ENCODE measurements at regions not wholly inside any gene's neighbourhood (a gene's known extent, or its start where the extent isn't known, plus 50 kb on each side); places are given as distances from the start of the nearest gene placed in this dataset.
"Not testable (repeated sequence)": the region's sequence is repeated elsewhere in the genome, so short reads cannot be mapped to it uniquely, and the experiment has no call there.

DNA sequence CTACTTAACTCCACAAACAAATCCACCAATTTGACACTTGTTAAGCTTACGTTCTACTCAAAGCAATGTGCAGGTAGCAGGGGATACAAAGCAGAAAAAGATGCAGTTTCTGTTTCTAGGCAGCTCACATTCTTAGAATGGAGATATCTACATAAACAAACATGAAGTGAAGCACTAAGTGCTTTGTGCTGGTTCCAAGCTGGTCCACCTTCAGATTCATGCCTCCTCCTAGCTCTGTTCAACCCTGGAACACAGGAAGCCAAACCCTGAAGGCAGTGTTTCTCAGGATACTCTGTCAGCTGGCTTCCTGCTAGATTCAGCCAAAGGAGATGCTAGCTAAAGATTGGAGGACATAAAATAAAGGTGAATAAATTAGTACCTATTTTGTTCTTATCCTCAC is 55.3 kb upstream of the NOL4 start:
- no peak for DNase-seq

DNA sequence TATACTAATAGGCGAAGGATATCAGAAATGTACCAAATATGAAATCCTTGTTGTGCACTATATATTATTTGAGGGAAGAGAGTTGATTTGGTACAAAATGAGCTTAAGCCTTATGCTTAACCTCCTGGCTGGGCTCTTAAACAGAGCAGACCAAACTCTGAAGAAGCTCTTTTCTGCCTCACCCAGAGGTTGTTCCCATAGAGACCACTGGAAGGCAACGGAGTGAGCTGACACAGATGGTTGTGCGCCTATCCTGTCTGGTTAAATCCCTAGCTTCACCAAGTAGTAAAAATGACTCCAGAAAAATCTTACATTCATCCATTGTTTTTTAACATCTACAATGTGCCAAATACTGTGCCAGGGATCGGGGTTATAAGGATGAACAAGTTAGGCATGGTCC is 55.9 kb upstream of the NOL4 start:
- no peak for DNase-seq

DNA sequence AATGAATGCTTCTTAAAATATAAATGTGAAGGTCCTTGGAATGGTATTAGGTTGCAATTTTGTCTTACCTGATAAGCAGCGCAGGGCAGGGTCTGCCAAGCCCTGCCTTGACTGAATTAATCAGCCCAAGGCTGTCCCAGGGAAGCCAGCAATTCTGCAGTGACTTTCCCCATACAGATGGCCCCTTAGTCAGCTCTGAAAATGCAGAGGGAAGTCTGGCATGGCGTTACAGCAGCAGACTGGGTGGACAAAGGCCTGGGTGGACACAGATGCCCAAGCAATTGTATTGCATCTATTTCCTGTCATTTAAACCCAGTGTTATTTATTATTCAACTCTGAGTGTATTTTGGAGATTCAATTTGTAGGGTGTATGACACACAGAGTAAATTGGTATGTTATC is 56.6 kb upstream of the NOL4 start:
- no peak for DNase-seq

DNA sequence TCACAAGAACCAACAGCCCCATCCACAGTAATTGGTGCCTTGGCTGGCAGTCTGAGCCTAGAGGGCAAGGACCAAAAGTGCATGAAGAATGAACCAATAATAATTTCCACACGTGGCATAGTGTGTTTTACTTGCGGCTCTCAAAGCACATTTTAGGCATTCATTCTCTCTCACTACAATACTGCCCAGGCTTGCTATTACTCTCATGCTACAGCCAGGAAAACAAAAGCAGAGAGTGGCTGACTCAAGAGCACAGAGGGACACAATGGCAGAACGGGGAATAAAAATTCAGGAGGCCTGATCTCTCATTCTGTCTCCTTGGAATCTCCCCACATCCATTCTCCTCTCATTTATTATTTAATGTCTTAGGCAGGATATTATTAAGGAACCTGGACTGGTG is 57.0 kb upstream of the NOL4 start:
- DNase-seq = no peak

DNA sequence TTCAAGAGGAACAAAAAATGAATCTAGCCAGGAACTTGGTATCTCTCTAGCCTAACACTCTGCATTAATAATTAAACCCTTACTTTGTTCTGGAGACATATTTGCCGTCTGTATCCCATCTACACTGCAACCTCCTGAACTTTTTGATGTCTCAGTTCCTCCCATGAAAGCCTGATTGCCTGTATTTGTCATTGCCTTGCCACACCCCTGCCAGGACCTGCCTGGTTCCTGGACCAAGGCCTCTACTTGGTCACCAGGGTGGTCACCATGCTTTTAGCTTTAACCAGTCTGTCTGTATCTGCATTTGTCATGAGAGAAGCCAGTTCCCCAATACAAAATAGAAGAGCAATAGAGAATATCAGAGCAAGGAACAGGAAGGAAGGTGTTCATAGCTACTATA is 58.8 kb upstream of the NOL4 start:
- DNase-seq = no peak

DNA sequence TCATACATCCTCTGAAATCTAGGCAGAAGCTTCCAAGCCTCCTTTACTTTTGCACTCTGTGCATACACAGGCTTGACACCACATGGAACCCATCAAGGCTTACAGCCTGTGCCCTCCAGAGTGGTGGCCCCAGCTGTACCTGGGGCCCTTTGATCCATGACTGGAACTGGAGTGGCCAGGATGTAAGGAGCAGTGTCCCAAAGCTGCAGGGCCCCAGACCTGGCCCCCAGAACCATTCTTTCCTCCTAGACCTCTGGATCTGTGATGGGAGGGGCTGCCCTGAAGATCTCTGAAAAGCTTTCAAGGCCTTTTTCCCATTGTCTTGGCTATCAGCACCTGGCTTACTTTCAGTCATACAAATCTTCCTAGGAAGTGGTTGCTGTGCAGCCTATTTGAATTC is 63.1 kb upstream of the NOL4 start:
- no peak for DNase-seq

DNA sequence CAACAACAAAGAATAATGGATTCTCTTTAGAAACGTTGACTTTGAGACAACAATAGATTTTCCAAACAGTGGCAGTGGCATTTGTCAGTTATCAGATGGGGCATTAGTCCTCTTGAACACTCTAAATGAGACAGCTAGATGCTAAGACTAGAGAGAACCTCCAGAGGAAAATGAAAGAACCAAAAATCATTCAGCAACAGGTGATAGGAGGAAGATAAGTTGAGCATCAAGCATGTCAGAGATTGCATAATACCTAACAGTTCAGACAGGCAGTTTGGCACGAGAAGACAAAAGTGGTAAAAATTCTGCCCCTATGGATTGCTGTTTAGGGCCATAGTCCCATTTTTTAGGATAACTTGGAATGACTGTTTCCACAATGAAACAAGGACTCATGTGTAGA is 67.9 kb upstream of the NOL4 start:
- DNase-seq = no peak

DNA sequence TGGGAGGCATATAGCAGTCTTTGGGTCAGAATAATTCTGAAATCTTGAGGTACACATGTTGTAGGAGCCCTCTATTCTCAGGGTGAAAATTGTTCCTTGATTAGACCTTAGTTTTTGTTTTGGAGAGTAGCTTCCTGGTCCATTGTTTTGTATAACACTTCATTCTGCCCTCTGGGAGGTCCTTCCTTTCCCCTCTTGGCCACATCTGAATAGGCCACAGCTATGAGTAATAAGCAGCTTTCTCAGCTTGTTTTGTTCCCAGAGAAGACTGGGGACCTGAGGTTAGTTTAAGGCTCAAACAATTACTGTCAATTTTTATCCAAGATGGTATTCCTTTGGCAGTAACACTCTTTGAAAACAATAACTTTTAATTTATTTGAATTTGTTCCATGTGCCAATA is 72.6 kb upstream of the NOL4 start:
- no peak for DNase-seq

DNA sequence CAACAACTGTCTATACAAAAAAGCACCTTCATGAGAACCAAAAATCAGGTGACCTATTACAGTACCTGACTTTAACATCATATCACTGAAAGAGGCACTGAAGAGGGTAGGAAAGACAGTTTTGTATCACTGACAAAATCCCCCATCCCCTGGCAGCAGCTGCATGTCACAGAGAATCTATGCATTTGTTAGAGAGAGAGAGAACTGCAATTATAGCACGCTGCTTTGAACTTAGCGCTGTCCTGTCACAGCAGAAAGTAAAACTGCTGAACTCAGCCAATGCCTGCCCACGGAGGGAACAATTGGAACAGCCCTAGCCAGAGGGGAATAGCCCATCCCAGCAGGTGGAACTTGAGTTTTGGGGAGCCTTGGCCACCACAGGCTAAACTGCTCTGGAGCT is 75.1 kb upstream of the NOL4 start:
- no peak for DNase-seq

DNA sequence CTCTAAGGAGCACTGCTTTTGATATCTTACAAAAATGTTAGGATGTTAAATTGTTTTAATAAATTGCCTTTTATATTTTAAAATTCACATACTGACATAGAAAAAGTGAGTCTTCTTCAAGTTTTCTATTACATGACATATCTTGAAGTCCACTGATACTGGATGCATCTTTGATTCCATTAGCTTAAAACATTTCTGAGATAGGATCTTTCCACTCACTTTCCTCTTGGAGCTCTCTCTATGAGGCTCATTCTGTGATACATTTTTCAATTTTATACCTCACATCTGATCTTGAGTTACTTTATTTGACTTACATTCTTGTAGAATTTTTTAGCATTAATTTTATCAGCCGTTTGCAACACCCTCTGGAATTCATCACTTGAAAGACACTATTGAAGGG is 86.8 kb upstream of the NOL4 start:
- DNase-seq = no peak

DNA sequence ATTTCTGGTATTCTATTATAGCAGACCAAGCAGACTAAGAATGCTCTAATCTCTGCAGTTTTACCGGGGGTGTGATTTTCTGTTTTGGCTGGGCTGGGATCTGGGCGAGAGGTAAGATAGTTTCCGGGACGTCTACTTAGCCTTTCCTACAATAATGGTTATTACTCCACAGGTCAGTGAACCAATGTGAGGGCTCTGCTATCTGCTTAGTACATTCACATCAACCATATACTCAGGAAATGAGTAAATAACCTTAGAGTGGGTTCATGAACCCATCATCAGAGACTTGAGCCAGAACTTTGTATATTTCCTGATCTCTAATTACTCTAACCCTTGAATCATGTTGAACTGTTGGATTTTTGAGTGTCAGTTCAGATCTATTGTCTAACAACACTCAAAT is 90.1 kb upstream of the NOL4 start:
- DNase-seq = no peak

DNA sequence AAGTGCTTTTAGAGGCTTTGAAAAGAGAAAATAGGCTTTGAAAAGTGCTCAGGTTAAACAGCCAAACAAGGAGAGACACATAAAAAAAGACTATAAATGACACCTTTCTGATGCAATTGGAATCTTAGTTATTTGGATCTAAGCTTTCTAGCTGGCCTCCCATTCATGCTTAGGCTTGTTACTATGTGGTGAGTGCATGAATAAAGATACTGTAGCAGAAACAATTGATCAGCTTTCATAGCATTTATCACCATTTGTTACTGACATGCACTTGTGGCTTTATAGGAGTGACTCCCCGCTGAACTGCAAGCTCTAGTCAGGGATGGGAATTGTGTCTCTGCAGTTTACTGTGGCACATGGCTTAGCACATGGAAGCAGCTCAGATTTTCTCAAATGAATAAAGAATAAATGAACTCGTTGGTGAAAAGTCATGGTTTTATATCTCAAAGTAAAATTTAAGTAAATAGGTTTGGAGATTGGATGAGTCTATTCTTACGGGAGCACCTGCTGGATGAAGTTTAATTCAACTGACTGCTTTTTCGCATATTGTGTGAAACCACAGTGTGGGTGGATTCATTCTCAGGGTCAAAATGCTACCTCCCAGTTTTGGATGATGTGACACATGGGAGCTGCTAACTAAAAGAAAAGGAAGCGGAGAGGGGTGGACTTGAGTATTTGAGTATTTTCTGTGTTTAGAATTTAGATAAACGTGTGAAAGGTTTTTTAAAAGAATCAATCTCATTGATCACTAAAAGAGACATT is 91.1 kb upstream of the NOL4 start:
- DNase-seq = no peak

DNA sequence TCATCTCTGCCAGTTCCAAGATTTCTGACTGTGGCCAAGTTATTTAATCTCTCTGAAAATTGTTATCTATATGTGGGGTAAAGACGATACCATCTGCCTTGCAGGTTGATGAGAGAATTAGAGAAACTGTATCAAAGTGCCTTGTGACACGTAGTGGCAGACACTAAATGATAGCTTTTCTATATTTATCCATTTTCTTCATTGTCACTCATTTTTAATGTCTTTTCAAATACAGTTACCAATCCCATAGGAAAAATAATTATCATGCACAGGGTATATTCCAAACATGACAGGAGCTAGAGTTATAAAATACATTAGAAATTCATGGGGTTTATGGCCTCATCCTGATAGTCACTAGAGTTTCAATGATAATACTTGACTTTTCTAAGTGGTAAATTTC is 95.6 kb upstream of the NOL4 start:
- no peak for DNase-seq

DNA sequence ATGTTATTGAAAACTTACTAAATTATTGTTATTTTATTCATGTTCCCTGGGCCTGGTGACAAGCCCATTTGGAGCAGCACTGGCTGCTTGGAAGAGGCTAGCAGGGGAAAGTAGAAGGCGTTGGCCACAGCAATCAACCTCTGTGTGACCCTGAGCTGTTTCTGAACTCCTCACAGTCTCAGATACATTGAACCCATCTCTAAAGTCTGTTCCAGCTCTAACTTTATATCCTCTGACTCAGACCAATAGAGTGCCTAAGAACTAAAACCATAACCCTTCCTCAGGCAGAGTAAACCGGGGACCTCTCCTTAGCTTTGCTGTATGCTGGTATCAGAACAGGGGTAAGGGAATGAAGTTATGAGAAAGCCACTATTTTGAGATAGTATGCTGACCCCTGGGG is 96.4 kb upstream of the NOL4 start:
- no peak for DNase-seq

DNA sequence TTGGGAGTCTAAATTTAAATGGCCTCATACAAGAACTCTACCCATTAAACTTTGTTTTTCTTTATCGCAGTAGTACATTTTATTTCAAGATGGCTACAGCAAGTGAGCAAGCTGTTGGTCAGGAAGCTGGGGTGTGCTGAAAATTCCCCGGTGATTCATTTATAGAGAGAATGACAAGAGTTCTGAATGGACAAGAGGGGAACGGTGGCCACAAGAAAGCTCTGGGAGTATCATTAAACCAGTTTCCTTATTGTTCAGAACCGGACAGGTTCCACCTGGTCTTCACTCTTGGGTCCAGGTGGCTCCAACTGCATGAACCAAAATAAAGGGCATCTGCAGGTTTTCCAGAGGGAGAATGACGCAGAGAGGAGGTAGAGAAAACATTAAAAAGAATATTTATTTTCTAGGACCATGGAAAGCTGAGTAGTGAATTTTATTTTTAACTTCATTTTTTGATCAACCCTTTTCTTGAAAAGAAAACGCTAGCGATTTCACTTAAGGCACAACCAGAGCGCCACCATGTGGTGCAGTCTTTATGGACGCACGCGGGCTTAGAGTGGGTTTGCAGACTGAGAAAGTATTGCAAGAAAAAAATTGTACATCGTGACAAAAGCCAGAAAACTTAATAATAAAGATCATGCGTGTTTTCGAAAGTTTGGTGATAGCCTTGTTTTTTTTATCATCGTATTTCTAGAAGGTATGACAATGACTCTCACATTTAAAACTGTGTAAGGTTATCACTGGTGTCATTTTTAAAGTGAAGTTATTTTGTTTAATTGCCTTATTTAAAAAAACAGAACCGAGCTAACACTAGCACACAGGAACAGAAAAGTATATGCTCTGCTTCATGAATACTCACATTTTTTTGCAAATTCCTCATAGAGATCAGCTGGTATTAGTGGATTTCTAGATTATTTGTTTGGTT is 97.9 kb upstream of the NOL4 start:
- peak; percentile 21 for DNase-seq

DNA sequence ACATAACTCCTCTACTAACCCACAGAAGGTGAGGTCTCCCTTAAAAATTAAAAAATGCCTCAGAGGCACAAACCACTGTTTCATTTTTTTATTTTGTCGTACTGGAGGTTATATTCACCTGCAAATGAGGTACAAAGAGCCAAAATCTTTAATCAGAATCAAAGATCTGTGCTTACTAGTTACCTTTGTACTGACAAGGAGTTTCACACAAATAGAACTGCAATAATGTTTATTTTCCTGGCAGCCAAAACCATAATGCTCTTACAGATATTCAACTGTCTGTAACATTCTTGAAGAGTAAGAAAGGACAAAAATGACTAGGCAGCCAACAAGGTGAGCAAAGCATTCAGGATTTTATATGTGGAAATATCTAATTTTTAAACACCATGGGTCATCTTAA is 105.1 kb upstream of the NOL4 start:
- no peak for DNase-seq

DNA sequence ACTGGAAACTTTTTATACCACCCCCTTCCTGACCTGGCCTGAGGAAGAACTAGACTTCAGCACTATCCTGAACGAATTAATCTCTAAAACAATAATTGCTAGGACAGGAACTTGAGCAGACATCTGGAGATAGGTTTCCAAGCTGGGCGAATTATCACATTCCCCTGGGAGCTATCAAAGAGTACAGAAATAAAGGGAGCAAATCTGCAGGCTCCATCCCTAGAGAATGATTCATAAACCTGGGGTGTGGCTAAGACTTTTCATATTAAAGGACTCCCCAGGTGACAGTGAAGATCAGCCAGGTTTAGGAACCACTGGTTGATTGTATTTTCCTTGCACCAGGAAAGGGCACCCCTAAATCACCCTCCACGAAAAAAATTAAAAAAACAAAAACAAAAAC is 105.6 kb upstream of the NOL4 start:
- DNase-seq = no peak

DNA sequence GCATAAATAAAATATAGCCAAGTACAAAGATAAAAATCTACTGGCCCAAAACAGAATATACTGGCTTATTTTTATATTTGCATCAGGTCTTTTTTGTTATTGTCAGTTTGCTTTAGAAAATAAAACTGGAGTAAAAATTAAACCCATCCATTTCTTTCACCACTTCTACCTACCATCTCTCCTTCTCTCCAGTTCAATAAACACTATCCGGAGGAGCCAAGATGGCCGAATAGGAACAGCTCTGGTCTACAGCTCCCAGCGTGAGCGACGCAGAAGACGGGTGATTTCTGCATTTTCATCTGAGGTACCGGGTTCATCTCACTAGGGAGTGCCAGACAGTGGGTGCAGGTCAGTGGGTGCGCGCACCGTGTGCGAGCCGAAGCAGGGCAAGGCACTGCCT is 106.2 kb upstream of the NOL4 start:
- not testable (repeated sequence) for DNase-seq

DNA sequence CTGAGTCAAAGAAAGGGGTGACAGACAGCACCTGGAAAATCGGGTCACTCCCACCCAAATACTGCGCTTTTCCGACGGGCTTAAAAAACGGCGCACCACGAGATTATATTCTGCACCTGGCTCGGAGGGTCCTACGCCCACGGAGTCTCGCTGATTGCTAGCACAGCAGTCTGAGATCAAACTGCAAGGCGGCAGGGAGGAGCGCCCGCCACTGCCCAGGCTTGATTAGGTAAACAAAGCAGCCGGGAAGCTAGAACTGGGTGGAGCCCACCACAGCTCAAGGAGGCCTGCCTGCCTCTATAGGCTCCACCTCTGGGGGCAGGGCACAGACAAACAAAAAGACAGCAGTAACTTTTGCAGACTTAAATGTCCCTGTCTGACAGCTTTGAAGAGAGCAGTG is 106.6 kb upstream of the NOL4 start:
- not testable (repeated sequence) for DNase-seq

DNA sequence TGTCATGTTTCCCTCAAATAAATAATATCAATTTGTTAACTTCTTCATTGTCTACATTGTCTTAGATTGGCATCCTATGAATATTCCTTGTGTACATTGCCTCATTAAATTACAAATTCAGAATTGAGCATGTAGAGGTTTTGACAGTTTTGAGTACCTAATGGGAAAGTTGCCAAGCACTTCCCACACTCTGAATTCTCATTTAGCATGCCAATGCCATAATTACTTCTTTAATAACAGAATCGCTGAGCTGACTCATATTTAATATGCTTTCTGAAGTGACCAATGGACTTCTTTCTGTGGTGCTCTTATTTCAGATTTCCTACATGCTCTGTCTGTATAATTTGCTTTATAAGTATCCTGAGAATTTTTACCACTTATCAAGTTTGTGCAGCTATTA is 114.4 kb upstream of the NOL4 start:
- no peak for DNase-seq

DNA sequence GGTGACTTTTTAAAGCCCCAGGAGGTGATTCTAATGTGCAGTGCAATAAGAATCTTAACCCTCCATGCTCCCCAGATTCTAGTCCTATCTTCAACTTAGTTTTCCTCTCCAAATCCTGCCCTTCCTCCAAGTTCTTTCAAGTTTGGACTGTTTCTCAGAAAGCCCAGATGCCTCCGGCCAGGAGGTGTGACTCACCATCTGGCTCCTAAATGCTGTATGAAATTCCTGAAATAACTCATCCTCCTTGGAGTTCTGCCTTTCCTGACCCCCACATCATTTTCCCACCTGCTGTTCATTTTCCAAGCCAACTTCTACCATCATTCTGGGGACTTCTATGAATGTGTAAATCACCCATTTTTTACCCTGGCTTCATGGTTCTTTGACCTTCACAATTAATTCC is 118.2 kb upstream of the NOL4 start:
- DNase-seq = no peak

DNA sequence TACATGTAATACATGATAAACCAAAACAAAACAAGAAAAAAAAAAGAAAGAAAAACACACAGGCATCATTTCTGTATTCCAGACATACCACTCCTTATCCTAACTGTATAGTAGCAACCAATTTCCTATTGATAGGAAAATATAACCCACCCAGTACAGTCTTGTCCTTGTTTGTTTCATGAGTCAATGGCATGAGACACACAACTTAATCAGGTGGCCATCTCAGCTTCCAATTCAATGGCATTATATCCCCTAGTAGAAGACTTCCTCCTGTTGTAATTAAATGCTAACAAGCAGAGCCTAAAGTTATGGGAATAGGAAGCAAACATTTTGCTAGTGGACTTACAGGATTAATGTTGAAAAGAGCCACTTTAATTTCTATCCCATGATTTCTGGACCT is 121.0 kb upstream of the NOL4 start:
- no peak for DNase-seq

DNA sequence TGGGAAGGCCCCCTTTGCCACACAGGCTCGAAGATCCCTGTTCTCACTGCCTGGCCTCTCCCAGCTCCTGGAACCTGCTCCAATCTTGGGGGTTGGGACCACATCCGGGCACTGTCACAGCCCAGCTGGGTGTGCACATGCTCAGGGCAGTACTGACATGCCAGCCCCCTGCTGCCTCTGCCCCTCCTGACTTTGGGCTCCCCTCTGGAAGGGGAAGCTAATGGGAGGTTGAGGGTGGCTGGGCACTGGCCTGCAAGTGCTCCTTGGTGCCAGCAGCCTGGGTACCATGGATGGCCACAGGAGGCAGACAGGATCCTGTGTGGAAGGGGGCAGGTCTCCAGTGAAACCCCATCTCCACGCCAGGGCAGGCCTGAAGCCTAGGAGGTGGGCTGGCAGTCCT is 126.1 kb upstream of the NOL4 start:
- DNase-seq = no peak

DNA sequence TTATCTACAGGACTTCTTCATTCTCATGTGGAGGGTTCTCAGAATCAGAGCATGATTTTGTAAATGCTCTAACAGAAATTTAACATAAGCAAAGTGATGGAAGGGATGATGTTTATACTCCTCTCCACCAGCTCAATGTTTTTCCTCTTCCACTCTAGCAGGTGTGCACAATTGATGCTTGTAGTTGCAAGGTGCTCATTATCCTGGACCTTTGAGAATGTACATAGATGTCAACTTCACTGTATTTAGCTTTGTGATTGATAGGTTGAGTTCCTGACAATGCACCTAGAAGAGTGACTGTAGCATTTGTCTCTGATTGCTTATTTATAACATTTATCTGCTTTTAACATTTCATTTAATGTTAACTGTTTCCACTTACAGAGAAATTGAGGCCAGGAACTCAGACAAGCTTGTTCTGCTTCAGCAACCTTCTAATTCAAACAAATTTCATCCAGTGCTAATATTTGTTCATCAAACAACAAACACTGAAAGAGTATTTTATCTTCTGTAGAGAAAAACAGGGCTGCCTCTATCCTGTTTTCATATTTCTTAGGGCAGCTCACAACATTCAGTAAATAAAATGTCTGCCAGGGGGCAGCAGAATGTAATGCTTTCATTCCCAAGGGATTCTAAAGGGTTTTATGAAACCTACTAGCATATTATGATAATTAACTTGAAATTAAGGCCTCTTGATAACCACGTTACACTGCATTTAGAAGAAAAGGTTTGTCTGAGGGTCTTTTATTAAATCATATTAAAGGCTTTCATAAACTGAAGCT is 127.9 kb upstream of the NOL4 start:
- no peak for DNase-seq

Data from activated CD4-positive, alpha-beta T cell treated with anti-CD3 and anti-CD28 coated beads for 48 hours (primary cell).